ENCODE measurements at regions not wholly inside any gene's neighbourhood (a gene's known extent, or its start where the extent isn't known, plus 50 kb on each side); places are given as distances from the start of the nearest gene placed in this dataset.

DNA sequence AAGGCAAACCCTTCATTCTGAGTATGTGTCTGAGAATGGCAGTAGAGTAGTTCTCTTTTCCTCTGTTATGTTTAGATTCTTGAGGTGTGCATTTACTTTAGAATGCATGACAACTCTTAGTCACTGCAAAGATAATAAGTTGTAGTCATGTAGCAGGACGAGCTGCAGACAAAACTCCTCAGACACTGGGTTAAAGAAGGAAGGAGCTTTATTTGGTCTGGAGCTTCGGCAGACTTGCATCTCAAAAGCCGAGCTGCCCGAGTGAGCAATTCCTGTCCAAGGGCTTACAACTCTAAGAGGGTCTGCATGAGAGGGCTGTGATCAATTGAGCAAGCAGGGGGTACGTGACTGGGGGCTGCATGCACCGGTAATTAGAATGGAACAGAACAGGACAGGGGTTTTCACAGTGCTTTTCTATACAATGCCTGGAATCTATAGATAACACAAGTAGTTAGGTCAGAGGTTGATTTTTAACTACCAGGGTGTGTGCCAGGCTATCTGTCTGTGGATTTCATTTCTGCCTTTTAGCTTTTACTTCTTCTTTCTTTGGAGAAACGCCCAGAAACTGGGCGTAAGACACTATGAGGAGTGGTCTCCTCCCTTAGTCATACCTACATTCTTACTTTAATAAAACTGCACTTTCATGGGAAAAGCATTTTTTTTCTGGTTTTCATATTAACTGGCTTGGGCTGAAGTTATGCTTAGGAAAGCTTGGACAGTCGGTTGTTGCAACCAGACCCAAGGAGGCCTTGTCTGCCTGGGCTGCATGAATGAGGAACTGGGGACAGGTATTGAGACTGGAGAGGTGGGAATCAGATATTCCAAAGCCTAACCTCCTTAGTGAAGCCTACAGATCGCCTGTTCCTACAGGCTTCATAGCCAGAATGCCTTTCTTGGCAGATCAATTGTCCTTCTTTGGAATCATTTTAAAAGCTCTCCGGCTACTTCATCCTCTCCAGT lies 115.1 kb downstream of the RHOU start:
- no peak for DNase-seq

DNA sequence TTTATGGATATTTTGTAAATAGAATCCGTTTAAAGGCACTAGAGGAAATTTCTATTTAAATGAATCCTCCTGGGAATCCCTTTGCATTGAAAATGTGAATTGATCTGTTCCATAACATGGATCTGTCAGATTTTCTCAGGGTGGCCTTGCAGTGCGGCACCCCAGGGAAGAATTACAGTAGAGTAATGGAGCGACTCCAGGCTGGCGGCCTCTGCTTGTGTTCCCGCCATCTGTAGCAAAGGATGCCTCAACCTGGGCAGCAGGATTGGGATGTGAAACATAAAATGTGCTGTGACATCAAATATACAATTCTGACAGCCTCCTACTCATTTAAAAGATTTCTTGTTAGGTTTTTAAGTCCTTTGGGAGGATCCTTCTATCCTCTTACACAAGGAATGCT lies 115.9 kb downstream of the RHOU start:
- DNase-seq: no peak

DNA sequence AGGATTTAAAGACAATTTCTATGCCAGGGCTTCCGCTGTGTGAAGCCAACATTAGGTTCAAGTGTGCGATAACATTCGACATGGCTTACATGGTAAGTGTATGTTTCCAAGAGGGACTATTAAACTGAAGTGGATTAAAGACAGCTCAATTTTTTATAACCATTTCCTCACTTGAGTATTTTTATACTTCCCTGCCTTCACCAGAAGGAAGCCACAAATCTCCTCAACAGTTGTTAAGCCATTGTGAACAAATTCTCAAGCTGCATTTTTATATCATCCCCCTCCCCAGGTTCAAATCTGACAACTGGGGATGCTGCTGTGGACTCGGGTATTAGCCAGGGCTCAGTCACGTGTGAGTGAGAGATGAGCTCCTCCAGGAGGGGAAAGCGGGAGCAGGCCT lies 116.3 kb downstream of the RHOU start:
- no peak for DNase-seq

DNA sequence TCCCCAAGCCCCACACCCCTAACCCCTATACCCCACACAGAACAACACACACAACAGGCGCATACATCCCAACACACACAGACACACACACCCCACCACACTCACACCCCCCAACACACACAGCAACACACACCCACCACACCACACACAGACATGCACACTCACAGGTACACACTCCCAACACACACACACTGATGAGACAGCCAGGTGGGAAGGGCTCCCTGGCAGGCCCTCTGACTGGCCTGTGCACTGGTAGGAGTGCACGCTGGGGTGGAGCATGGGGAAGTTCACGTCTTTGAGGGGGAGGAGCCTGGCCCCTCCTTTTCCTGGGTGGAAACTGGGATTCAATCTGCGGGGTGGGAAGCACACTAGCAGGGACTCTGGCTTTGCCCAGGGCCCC lies 116.7 kb downstream of the RHOU start:
- DNase-seq: no peak

DNA sequence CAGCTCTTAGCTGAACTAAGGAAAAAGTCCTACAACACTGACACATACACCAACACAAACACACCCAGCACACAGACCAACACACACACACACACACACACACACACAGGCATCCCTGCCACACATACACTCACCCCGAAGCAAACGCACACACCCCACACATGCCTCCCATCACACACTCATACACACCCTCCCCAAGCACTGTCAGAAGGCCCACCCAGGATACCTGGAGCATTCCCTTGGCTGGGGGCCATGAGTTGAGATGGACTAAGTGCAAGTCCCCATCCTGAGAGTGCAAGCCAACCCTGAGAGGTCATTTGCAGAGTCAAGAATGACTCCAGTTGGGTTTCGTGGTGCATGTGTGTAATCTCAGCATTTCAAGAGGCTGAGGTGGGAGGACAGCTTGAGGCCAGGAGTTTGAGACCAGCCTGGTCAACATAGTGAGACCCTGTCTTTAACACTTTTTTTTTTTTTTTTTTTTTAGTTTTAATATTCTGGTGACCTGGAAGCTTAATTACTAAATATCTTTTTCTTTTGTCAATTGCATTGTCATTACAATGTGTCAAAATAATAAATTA lies 117.3 kb downstream of the RHOU start:
- no peak for DNase-seq

DNA sequence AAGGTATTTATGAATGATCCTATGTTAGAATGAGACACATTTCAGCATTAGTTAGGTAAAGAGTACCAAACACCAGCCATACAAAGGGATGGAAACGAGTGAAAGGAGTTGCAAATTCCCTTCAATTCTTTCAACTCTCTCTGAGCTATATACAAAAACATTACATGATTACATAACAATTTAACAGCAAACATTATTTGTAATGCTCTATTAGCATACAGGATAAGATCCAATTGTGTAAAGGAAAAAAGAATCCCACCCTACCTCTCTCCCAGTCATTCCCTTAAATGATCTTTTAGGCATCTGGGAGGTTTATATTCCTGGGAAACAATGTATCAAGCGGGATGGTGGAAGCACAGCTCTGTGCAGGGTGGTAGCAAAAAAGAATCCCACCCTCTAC lies 117.9 kb downstream of the RHOU start:
- no peak for DNase-seq

DNA sequence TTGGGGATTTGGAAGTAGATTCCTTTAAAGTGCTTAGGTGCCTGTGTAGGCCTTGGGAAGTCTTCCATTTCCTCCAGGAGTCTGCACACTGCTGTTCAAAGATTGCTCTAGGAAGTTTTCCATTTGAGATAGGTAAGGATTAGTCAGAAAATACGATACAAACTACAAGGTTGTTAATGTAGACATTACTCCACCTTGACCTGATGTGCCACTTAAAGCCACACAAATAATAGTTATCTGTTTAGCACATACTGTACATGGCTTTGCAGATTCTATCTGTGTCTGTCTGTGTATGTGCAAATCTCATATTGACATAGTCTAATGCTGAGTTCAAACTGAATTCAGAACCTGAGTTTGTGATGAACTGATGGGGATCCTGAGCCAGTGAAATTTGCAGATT lies 118.4 kb downstream of the RHOU start:
- DNase-seq: no peak

DNA sequence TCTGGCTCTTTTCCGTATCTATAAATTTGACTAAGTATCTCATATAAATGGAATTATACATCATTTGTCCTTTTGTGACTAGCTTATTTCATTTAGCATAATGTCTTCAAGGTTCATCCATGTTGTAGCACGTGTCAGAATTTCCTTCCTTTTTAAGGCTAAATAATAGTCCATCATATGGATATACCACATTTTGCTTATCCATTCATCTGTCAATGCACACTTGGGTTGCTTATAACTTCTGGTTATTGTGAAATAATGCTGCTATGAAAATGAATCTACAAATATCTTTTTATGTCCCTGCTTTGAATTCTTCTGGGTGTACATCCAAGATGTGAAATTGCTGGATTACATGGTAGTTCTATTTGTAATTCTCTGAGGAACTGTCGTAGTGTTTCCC lies 119.6 kb downstream of the RHOU start:
- DNase-seq: no peak

DNA sequence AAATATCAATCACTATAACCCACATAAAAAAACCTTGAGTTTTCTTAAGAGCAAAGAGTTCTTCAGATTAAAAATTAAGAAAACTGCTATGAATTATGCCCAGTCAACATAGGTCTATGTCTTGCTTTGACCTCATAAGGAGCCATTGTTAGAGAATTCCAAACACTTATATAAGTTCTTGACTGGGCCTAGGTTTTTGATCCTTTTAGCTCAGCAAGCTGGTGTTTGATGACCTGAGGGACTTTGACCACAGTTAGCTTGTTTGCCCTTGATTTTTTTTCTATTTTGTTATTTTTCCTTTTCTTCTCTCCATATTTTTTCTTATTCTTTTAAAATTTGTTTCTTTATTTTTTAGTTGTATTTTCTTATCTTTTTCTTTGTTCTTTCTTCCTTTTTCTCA lies 122.3 kb downstream of the RHOU start:
- no peak for DNase-seq

DNA sequence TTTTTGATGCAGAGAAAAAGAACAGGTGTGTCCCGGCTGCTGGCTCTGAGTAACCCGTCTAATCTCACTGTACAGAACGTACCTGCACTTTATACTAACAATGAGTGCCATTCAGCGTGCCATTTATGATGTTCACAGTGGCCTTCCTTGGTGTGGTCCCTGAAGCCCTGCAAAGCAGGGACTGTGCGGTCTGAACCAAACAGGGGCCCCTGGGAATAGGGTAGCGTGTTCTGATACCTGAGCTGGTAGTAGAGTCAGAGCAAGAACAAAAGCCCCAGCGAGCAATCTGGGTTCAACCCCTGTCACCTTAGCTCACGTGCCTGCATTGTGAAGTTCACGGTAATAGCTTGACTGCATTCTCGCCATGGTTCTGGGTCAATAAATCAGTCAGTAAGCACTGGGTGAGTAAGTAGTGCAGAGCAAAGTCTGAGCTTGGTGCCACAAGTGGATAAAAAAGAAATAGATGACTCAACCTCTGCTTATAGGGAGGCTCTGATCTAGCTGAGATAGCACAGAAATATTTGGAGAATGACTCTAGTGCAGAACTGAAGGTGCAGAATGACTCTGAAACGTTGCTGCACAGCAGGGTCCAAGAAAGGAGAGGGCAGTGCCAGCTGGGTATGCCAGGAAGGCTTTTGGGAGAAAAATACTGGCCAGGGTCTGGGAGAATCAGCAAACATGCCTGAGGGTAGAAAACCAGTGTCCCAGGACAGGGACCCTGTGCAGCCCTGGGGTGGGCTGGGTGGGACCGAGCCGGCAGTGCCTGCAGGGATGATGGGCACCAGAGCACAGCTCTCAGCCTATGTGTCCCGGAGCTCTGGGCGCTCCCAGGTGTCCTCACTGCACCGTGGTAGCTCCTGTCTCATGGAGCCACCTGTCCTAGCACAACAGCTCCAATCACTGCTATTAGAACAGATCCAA lies 125.9 kb downstream of the RHOU start:
- no peak for DNase-seq

DNA sequence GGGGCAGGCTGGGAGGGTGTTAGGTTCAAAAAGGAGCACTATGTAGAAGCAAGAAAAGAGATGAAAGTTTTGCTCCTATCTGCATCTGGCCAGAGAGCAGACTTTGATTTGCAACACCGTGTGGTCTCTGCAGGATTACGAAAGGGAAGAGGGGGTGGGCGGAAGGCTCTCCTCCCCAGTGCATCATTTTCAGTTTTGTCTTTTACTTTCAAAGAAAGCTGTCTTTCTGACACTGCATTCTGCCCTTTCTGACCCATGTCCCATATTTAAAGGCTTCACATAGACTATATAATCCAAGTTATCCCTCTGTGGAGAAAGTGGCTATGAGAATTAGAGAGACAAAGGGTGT lies 126.5 kb downstream of the RHOU start:
- DNase-seq: no peak

DNA sequence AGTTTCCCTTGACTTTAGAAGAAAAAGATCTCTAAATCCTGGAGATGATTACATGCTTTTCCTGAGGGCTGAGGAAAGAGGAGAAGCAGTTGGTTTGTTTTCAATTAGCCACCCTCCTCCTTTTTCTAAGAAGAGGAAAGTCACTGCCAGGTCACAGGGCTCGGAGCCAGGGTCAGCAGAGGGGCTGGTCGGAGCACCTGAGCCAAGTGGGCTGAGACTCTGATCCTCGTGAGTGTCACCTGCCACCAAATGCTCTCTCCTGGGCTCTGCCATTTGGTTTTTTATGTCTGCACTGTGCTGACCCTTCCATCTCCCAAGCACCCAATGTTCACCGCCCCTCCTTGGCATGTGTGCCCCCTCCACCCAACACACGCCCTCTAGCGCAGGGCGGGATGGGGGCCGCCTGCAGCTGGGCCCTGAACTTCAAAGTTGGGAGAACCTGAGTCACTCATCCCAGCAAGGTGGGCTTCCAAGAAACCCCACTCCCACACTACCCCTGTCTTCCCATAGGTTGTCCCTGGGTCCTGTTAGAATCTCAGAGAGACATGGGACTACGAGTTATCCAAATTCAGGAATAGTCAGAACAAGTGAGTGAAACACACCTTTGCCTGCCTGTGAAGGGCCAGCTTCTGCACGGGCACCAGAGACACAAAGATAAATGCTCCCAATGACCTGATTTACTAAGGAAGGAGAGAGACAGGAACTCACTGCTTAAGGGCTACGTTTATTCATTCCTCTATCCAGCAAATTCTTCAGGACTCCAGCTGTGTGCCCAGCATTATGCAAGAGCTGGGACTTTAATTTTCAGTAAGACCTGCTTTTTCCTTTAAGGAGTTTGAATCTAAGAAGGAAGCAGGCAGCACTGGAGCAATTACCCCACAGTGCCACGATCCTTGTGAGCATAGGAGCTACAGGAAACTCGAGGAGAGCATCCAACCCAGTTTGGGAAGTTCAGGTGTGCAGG lies 127.5 kb downstream of the RHOU start:
- DNase-seq: no peak

DNA sequence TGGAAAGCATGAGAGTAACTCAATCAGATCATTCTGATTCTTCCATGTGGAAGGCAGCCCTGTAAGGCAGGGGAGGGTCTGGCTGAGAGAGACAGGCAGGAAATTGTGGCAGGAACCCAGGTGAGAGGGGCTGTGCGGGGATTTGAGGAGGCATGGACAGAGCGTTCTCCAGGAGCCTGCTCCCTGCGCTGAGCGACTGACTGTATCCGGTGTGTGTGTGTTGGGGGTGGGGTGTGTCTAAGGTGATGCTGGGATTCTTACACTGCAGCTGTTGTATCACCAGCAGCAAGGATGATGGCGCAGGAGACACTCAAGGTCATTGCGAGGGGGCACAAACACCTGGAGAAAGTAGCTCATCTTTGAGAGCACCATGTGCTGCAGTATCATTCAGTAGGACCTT lies 128.5 kb downstream of the RHOU start:
- no peak for DNase-seq

DNA sequence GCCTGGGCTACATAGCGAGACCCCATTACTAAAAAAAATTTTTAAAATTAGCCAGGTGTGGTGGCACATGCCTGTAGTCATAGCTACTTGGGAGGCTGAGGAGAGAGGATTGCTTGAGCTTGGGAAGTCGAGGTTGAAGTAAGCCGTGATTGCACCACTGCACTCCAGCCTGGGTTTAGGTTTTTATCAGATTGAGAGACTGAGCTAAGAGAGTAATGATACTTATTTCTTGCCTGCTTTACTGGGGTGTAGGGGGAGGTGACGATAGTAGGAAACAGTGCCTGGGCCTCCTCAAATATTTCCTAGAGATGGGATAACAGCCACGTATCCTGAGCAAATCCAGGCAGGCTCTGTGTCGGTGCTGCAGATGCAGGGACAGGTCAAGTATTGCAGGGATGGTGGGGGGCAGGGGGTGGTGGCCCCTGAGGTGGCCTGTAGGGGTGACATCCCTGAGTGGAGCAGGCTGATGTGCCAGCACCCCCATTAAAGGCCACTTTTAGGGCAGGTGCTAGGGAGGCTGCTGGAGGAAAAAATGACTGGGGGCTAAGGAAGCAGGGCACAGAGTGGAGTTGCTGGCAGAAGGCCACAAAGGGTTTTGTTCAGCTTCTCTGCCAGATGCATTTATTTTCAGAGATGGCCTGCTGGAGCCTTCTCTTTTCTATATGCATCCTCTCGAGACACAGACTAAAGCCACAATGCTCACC lies 130.5 kb downstream of the RHOU start:
- DNase-seq: peak; percentile 6

DNA sequence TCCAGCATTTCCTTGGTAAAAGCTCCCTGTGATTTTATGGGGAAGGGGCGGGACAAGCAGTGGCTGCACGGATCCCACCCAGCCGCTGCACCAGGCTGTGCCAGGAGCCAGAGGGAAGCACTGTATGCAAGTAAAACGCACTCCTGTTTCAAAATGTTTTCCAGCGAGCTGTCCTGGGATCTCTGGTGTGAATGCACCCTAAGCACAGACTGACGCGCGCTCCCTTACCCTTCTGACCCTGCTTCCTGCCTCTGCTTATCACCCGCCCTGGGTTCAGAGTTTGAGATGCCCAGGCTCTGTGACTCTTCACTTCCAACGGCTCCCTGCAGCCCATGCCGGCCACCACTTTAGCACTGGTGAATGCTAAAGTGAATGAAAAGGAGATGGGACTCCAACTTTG lies 131.2 kb downstream of the RHOU start:
- DNase-seq: no peak

DNA sequence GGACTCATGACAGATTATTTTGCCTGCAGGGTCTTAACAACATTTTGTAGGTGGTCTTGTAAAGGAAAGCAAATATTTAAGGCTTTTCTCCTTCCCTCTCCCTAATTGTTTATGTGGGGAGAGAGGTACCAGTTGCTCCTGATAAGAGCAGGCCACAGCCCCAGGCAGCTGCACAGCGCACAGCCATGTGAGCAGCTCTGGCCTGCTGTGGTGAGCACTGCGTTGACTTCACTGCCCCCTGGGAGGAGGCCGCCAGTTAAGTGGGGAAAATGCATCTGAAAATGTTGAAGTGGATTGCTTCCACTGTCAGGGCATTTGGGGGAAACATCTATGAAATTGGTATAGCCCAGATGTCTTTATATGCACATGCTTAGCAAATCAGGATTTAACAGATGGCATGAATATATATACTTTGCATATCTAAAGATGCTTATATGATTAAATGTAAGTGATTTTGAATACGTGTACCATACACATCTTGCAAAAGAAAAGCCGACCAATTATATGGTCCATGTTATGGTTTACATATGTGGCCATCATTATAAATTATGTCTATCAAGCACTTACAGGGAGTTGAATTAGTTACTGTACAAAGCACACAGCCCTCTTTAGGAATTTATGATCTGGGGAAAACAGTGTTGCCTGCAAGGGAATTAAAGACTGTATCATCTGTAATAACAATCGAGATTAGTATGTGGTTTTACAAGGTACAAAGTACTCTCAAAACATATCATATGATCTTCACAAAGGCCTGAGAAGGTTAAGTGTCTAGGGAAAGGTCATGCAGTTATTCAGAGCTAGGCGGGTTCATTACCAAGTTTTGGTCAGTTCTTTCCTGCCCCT lies 132.1 kb downstream of the RHOU start:
- DNase-seq: no peak

DNA sequence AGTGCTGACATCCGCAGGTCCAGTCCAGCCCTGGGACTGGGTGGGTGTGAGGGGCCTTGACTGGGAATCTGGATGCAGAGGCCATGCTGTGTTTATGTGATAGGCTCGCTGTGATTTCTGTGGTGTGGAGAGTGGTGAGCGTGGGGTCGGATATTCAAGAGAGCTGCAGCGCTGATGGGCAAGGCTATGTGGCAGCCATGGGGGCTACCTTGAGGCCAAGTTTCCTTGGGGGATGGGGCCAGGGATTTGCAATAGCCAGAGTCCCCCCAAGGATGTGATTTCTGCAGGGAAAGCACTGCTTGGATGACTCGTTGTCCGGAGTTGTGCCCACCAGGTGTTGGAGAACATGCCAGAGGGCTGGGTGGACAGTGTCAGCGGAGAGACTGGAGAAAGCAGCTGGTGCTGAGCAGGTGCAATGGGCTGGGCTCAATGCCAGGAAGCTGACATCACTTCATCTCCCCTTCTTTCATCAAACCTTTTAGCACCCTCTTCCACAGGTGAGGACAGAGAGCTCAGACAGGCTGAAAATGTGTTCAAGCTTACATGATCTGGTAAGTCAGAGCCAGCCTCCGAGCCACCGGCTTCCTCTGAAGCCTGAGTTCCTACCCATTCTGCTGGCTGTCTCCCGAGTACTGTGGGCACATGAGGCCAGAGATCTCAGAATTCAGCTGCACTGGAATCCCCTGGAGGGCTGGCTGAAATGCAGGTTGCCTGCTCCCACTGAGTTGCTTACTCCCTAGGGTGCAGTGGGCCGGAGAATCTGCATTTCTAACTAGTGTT lies 132.9 kb downstream of the RHOU start:
- DNase-seq: peak; percentile 78

DNA sequence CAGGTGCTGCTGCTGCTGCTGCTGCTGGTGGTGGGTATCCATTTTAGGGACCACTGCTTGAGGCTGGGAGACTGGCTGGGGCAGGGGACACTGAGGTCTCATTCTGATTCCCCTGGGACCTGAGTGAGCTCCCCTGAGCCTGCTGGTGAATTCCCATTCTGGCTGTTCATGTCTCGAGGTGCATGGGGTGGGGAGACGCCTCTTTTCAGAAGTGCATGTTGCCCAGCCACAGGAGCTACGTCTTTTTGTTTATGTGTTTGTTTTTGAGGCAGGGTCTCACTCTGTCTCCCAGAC lies 133.4 kb downstream of the RHOU start:
- no peak for DNase-seq

DNA sequence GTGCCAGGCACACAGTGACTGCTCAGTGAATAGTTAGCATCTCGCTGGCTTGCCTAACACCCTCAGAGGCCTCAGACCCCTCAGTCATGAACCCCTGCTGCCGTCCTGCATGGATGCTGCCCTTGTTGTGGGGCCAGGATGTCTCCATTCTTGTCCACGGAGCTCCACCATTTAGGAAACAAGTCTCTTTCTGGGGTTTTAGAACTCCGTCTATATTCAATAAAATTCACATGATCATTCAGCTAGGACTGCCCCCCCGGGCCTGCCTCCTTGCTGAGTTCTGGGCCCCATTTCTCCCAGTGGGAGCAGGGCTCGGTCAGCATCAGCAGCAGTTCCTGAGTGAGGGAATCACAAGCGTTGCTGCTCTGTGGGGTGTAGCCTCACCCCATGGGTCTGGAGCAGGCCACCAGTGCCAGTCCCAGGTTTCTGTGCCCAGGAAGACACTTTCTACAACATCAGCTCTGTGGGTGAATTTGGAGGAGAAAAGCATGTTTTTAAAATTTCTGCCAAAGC lies 134.1 kb downstream of the RHOU start:
- no peak for DNase-seq
